Mucosa of descending colon (tissue), 3 donors: ENCODE measurements at regions not wholly inside any gene's neighbourhood (a gene's known extent, or its start where the extent isn't known, plus 50 kb on each side); places are given as distances from the start of the nearest gene placed in this dataset.
"Not testable (repeated sequence)": the region's sequence is repeated elsewhere in the genome, so short reads cannot be mapped to it uniquely, and the experiment has no call there.

Source experiments
- ATAC-seq: fragments of 200-7000 bp; cut with Tn5 transposase; one replicate; pipeline ENCODE4 v1.9.1; 2020; ENCODE audit warnings: mild to moderate bottlenecking, moderate library complexity
- DNase-seq, 3 donors: peaks; one replicate each; pipeline ENCODE4 v3.0.0-alpha.2; 2020
- H3K36me3 ChIP-seq: fragments of 200-600 bp; one replicate; pipeline ENCODE4 v1.8.0; 2021; ENCODE audit warnings: low read depth, mild to moderate bottlenecking
- H3K4me1 ChIP-seq: fragments of 200-600 bp; one replicate; pipeline ENCODE4 v1.8.0; 2021; ENCODE audit warnings: low read depth, mild to moderate bottlenecking
- H3K4me3 ChIP-seq: fragments of 200-600 bp; one replicate; pipeline ENCODE4 v1.8.0; 2021; ENCODE audit warnings: mild to moderate bottlenecking
- H3K9me3 ChIP-seq: fragments of 200-600 bp; one replicate; pipeline ENCODE4 v1.8.0; 2021; ENCODE audit warnings: mild to moderate bottlenecking
- intact Hi-C, 2 donors: fragments of 100-400 bp; cut with DNase I in 1 of 2; cut with micrococcal nuclease in 1 of 2; formaldehyde crosslinking; loops; one replicate each; pipeline versions ENCODE4 v1.11.0 to v1.11.1; 2022; cut with DNase I, micrococcal nuclease
- TF ChIP-seq, protein P1 (sequence below): fragments of 200-600 bp; IDR thresholded peaks from one replicate; pipeline ENCODE4 v1.8.0; 2022; ENCODE audit warnings: antibody characterized with exemption, mild to moderate bottlenecking
- donor health status: DM: no; HTN: no; CAD: no; lungs with moderate emphysema.
- donor health status: DM: no; HTN: no; CAD: no.
- donor health status: DM: no; HTN: yes; CAD: no.

GRCh38 chrX:16067886-16068515 is 55.4 kb upstream of the GRPR start:
- intact Hi-C loops = no loop called here
- TF ChIP-seq, protein P1, sequence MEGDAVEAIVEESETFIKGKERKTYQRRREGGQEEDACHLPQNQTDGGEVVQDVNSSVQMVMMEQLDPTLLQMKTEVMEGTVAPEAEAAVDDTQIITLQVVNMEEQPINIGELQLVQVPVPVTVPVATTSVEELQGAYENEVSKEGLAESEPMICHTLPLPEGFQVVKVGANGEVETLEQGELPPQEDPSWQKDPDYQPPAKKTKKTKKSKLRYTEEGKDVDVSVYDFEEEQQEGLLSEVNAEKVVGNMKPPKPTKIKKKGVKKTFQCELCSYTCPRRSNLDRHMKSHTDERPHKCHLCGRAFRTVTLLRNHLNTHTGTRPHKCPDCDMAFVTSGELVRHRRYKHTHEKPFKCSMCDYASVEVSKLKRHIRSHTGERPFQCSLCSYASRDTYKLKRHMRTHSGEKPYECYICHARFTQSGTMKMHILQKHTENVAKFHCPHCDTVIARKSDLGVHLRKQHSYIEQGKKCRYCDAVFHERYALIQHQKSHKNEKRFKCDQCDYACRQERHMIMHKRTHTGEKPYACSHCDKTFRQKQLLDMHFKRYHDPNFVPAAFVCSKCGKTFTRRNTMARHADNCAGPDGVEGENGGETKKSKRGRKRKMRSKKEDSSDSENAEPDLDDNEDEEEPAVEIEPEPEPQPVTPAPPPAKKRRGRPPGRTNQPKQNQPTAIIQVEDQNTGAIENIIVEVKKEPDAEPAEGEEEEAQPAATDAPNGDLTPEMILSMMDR = no peak
- Histone ChIP-seq H3K9me3 (no peaks in the 10 kb centered on the region), H3K4me1 (no peaks in the 10 kb centered on the region), H3K36me3 (no peaks in the 10 kb centered on the region), H3K4me3 (no peak overlapping the region)
- DNase-seq = no peak
- no peak for ATAC-seq

- Histone ChIP-seq H3K9me3 (no peaks in the 10 kb centered on the region), H3K4me3 (no peak overlapping the region), H3K4me1 (no peaks in the 10 kb centered on the region), H3K36me3 (no peaks in the 10 kb centered on the region)
- ATAC-seq = no peak
- TF ChIP-seq, protein P1 = no peak
- no peak for DNase-seq
- intact Hi-C loops = no loop called here
Observed at GRCh38 chrX:16063921-16064320, 59.4 kb upstream of the GRPR start.

DNA sequence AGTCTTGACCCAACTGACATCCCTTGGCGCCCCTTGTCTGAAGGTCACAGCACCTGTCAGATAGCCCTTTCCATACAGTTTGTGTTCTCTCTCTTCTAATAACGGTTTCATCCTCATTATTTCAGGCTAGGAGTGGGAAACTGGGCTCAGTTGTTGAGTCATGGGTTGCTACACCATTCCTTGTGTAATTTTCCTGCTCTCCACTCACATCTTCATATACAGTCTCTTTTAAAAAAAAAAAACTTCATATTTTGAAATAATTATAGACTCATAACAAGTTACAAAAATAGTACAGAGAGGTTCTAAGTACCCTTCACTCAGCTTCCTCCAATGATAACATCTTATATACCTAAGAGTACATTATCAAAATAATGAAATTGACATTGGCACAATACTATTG is 60.2 kb upstream of the GRPR start:
- H3K36me3 ChIP-seq = no peaks in the 10 kb centered on the region
- H3K9me3 ChIP-seq = no peaks in the 10 kb centered on the region
- ATAC-seq (no peak), DNase-seq (no peak)
- no peak overlapping the region for H3K4me3 ChIP-seq
- intact Hi-C loops = no loop called here
- TF ChIP-seq, protein P1 = no peak
- no peaks in the 10 kb centered on the region for H3K4me1 ChIP-seq

- no peak for ATAC-seq
- no peak for DNase-seq
- Histone ChIP-seq H3K4me1 (no peaks in the 10 kb centered on the region), H3K4me3 (no peak overlapping the region), H3K36me3 (no peaks in the 10 kb centered on the region), H3K9me3 (no peaks in the 10 kb centered on the region)
- TF ChIP-seq, protein P1 = no peak
- intact Hi-C loops = no loop called here
Observed at GRCh38 chrX:16061296-16061695, 62.1 kb upstream of the GRPR start.

- Histone ChIP-seq H3K9me3 (no peaks in the 10 kb centered on the region), H3K4me1 (no peaks in the 10 kb centered on the region), H3K36me3 (no peaks in the 10 kb centered on the region), H3K4me3 (no peak overlapping the region)
- DNase-seq (no peak), ATAC-seq (no peak)
- intact Hi-C loops = no loop called here
- TF ChIP-seq, protein P1 = no peak
Observed at GRCh38 chrX:16060252-16060651, 63.1 kb upstream of the GRPR start.

DNA sequence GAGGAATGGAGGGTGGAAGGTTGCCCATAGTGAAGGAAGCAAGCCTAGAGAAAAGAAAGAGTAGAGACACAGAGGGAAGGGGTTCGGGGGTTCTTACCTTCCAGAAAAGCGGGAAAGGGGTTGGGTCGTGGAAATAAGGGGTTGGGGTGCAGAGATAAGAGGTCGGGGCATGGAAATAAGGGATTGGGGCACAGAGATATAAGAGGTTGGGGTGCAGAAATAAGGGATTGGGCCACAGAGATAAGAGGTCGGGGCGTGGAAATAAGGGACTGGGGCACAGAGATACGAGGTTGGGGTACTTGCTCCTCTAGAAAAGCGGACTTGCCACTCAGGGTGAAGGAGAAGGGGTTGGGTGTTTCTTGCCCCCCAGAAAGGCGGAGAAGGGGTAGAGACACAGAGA is 74.2 kb upstream of the GRPR start:
- H3K4me3 ChIP-seq, intact Hi-C loops, H3K36me3 ChIP-seq, H3K9me3 ChIP-seq, H3K4me1 ChIP-seq, DNase-seq, ATAC-seq: not testable (repeated sequence)
